ENCODE measurements at regions not wholly inside any gene's neighbourhood (a gene's known extent, or its start where the extent isn't known, plus 50 kb on each side); places are given as distances from the start of the nearest gene placed in this dataset.

DNA sequence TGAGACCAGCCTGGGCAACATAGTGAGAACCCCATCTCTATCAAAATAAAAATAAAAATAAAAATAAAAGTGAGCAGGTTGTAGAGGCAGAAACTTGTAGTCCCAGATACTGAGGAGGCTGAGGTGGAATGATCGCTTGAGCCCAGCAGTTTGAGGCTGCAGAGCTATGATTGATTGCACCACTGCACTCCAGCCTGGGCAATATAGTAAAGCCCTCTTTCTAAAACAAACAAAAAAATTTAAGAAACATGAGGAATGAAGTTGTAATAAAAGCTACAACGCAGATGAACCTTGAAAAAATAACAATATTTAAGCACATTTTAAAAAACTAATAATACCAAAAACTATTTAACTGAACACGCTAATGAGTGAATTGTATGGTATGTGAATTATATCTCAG is 919.3 kb downstream of the UQCRFS1 start:
- no peak overlapping the region for H3K4me3 ChIP-seq (ENCODE audit: low read depth, low read length)
- DNase-seq (ENCODE audit: low read depth), result no peak
- TF ChIP-seq CTCF (IDR thresholded peaks at IDR 0.05; ENCODE audit: low read depth, low read length, missing control alignments), result no peak

GRCh38 chr19:28292822-28293500 is 920.0 kb downstream of the UQCRFS1 start:
- no peak overlapping the region for H3K4me3 ChIP-seq (ENCODE audit: low read depth, low read length)
- TF ChIP-seq CTCF (IDR thresholded peaks at IDR 0.05; ENCODE audit: low read depth, low read length, missing control alignments), result no peak
- no peak for DNase-seq (ENCODE audit: low read depth)

- DNase-seq (ENCODE audit: low read depth), result no peak
- TF ChIP-seq CTCF (IDR thresholded peaks at IDR 0.05; ENCODE audit: low read depth, low read length, missing control alignments), result no peak
- no peak overlapping the region for H3K4me3 ChIP-seq (ENCODE audit: low read depth, low read length)
Observed at GRCh38 chr19:28291874-28292273, 921.1 kb downstream of the UQCRFS1 start.

GRCh38 chr19:28290963-28291657 is 921.8 kb downstream of the UQCRFS1 start:
- no peak overlapping the region for H3K4me3 ChIP-seq (ENCODE audit: low read depth, low read length)
- DNase-seq (ENCODE audit: low read depth), result no peak
- TF ChIP-seq CTCF (IDR thresholded peaks at IDR 0.05; ENCODE audit: low read depth, low read length, missing control alignments), result no peak

DNA sequence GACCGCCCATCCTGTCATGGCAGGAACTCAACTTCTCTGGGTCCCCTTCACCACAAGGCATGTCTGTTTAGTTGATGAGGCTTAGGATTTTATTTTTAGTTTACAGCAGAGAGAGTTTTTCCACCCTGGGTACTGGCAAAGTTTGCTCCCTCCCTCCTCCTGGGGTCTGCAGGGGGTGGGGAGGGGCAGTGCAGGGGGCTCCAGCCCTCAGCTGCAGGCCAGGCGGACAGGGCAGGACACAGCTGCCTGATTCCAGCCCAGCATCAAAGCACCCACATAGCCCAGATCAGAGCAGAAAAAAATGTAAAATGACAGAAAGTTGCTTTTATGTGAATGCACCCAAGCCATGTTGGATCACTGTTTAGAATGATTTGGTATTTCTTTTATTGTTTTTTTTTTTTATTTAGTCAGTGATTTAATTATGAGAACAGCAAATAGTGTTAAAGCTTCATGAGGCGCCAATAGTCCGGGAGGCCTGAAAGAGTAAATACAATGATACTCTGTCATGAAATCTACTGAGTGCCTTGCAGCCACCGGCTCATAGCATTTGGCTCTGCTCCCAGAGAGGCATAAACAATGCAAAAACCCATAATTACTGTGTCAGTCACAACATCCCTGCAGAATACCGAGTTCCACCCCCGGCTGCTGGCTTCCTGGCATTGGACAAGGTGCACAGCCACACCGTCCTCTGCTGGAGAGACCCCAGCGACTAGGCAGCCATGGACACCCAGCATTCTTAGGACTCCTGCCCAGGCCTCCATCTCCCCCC is 923.5 kb downstream of the UQCRFS1 start:
- no peak overlapping the region for H3K4me3 ChIP-seq (ENCODE audit: low read depth, low read length)
- no peak for DNase-seq (ENCODE audit: low read depth)
- no peak for TF ChIP-seq CTCF (IDR thresholded peaks at IDR 0.05; ENCODE audit: low read depth, low read length, missing control alignments)

DNA sequence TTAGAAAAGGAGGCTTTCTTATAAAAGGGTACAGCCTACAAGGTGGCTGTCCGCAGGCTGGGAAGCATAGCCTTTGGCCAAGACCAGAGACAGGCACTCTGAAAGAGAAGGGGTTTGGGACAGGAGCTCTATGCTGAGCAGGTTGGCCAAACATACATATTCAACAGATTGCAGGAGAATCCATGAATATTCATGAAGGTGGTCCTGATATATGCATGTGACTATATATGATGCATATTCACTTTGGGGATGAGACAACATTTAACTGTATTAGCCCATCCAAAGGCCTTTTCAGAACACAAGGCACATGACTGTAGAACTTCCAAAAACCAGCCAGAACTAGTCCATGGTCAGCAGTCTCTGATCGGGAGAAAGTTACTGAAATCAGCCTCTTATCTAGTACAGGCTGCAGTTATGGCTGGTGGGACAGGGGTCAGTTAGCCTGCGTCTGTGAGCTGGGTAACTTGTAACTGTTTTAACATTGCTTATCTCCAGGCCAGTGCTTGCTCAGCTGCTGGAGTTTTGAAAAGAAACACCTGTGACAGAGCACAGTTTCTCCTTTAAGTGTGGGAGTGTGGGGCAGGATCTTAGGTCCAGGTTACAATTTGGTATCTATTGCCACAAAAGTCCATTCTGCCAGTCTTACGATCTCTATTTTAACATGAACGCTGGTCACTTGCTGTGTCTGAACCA is 924.2 kb downstream of the UQCRFS1 start:
- no peak for DNase-seq (ENCODE audit: low read depth)
- H3K4me3 ChIP-seq (ENCODE audit: low read depth, low read length), result no peak overlapping the region
- TF ChIP-seq CTCF (IDR thresholded peaks at IDR 0.05; ENCODE audit: low read depth, low read length, missing control alignments), result no peak
